SK-N-SH treated with all-trans-retinoic acid at 6 μM for 48 hours (cell line): ENCODE measurements at regions not wholly inside any gene's neighbourhood (a gene's known extent, or its start where the extent isn't known, plus 50 kb on each side); places are given as distances from the start of the nearest gene placed in this dataset.

Source experiments
- CREB5 ChIP-seq: fragments of 250-450 bp; sonication (Bioruptor Pico); IDR thresholded peaks from 2 replicates; pipeline ENCODE4 v1.5.1; 2020; ENCODE audit warnings: low read depth, mild to moderate bottlenecking, moderate library complexity
- CSDC2 ChIP-seq: fragments of 250-450 bp; sonication (Bioruptor Pico); IDR thresholded peaks from 2 replicates; pipeline ENCODE4 v1.5.0; 2020; ENCODE audit warnings: mild to moderate bottlenecking, moderate library complexity
- GLIS3 ChIP-seq: fragments of 250-450 bp; sonication (Bioruptor Pico); IDR thresholded peaks from 2 replicates; pipeline ENCODE4 v1.5.0; 2020; ENCODE audit warnings: mild to moderate bottlenecking, moderate library complexity
- PATZ1 ChIP-seq: fragments of 250-450 bp; sonication (Bioruptor Pico); IDR thresholded peaks from 2 replicates; pipeline ENCODE4 v1.8.0; 2020; ENCODE audit warnings: mild to moderate bottlenecking, moderate library complexity, borderline replicate concordance
- RARB ChIP-seq: fragments of 250-450 bp; sonication (Bioruptor Pico); IDR thresholded peaks from 2 replicates; pipeline ENCODE4 v1.8.0; 2021; ENCODE audit warnings: mild to moderate bottlenecking, moderate library complexity
- ZC3H10 ChIP-seq: fragments of 250-450 bp; sonication (Bioruptor Pico); IDR thresholded peaks from 2 replicates; pipeline ENCODE4 v1.5.1; 2021; ENCODE audit warnings: mild to moderate bottlenecking, moderate library complexity
- ZFP3 ChIP-seq: fragments of 250-450 bp; sonication (Bioruptor Pico); IDR thresholded peaks from 2 replicates; pipeline ENCODE4 v1.5.0; 2020; ENCODE audit warnings: mild to moderate bottlenecking, moderate library complexity
- ZFP30 ChIP-seq: fragments of 450-650 bp; formaldehyde crosslinking; IDR thresholded peaks from 2 replicates; pipeline ENCODE4 v1.5.0; 2022; ENCODE audit warnings: mild to moderate bottlenecking, moderate library complexity
- ZNF70 ChIP-seq: fragments of 450-650 bp; formaldehyde crosslinking; IDR thresholded peaks from 2 replicates; pipeline ENCODE4 v1.5.0; 2020; ENCODE audit warnings: mild to moderate bottlenecking, moderate library complexity

GRCh38 chr2:126041391-126042047, 614.4 kb upstream of the GYPC start:
- no peak for TF ChIP-seq RARB (CRISPR knock-in tag)
- no peak for TF ChIP-seq ZFP3 (CRISPR knock-in tag)
- TF ChIP-seq CSDC2 (CRISPR knock-in tag): no peak
- no peak for TF ChIP-seq GLIS3 (CRISPR knock-in tag)
- TF ChIP-seq ZFP30 (CRISPR knock-in tag): no peak
- TF ChIP-seq PATZ1: no peak
- no peak for TF ChIP-seq ZNF70 (CRISPR knock-in tag)
- TF ChIP-seq CREB5: no peak
- no peak for TF ChIP-seq ZC3H10 (CRISPR knock-in tag)
